GM12892 (cell line): ENCODE measurements at regions not wholly inside any gene's neighbourhood (a gene's known extent, or its start where the extent isn't known, plus 50 kb on each side); places are given as distances from the start of the nearest gene placed in this dataset.

Experiments used
- POLR2A ChIP-seq: IDR thresholded peaks from 2 replicates; pipeline ENCODE4 v1.6.1; 2011; ENCODE audit warnings: low read depth, low read length, control low read depth
- POLR2AphosphoS5 ChIP-seq: IDR thresholded peaks from 2 replicates; pipeline ENCODE4 v1.6.1; 2011; ENCODE audit warnings: low read depth, low read length, control low read depth
- TAF1 ChIP-seq: IDR thresholded peaks from 2 replicates; pipeline ENCODE4 v1.6.1; 2011; ENCODE audit warnings: low read depth, mild to moderate bottlenecking, control low read depth, low read length, borderline replicate concordance

DNA sequence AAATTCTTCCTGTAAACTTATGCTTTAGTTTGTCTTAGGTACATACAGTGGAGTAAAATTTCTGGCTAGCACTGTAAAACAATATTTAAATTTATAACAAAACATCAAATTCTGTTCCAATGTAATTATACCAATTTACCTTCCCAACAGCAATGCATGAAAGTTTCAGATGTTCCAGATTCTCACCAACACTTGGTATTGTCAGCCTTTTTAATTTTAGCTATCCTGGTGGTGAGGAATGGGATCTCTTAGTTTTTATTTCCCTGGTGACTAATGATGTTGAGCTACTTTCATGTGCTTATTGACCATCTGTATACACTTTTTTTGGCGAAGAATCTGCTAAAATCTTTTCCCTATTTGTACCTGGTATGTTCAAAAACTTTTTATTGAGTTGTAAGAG is 76.1 kb upstream of the PHACTR1 start:
- TF ChIP-seq POLR2A (no peak), POLR2AphosphoS5 (no peak), TAF1 (no peak)
